SKM-1 (cell line): ENCODE measurements at regions not wholly inside any gene's neighbourhood (a gene's known extent, or its start where the extent isn't known, plus 50 kb on each side); places are given as distances from the start of the nearest gene placed in this dataset.
A peak's percentile ranks its signal among the peaks of the same experiment; 100 is the strongest.
"Not testable (repeated sequence)": the region's sequence is repeated elsewhere in the genome, so short reads cannot be mapped to it uniquely, and the experiment has no call there.

Source experiments
- DNase-seq: peaks from one replicate; lab custom pipeline; 2025; ENCODE audit not compliant: unreplicated experiment; lab: John Stamatoyannopoulos, UW

- DNase-seq = no peak
These were observed 50.2 kb upstream of the TP53I11 start for GRCh38 chr11:45000918-45001317.

- no peak for DNase-seq
These were observed 50.9 kb upstream of the TP53I11 start for GRCh38 chr11:45001466-45002165.

- DNase-seq = no peak
These were observed 54.4 kb upstream of the TP53I11 start for GRCh38 chr11:45005106-45005505.

- DNase-seq = no peak
These were observed 56.3 kb upstream of the TP53I11 start for GRCh38 chr11:45007011-45007410.

GRCh38 chr11:45015983-45016382 is 65.3 kb upstream of the TP53I11 start:
- not testable (repeated sequence) for DNase-seq

- DNase-seq = not testable (repeated sequence)
These were observed 65.8 kb upstream of the TP53I11 start for GRCh38 chr11:45016446-45016845.

GRCh38 chr11:45017329-45017728 is 66.6 kb upstream of the TP53I11 start:
- DNase-seq = no peak

GRCh38 chr11:45021001-45021400 is 70.3 kb upstream of the TP53I11 start:
- peak; percentile 66 for DNase-seq

GRCh38 chr11:45021692-45022141 is 71.0 kb upstream of the TP53I11 start:
- no peak for DNase-seq

GRCh38 chr11:45022294-45023064 is 71.8 kb upstream of the TP53I11 start:
- DNase-seq = no peak

GRCh38 chr11:45023065-45023365 is 72.3 kb upstream of the TP53I11 start:
- no peak for DNase-seq

GRCh38 chr11:45024316-45024715 is 73.6 kb upstream of the TP53I11 start:
- no peak for DNase-seq

- DNase-seq = no peak
These were observed 74.3 kb upstream of the TP53I11 start for GRCh38 chr11:45024846-45025588.

GRCh38 chr11:45025716-45026492 is 75.2 kb upstream of the TP53I11 start:
- no peak for DNase-seq

GRCh38 chr11:45026835-45027234 is 76.2 kb upstream of the TP53I11 start:
- no peak for DNase-seq

GRCh38 chr11:45027312-45027711 is 76.6 kb upstream of the TP53I11 start:
- DNase-seq = no peak

GRCh38 chr11:45028911-45029682 is 78.4 kb upstream of the TP53I11 start:
- peak; percentile 21 for DNase-seq

GRCh38 chr11:45030778-45031177 is 80.1 kb upstream of the TP53I11 start:
- DNase-seq = no peak

GRCh38 chr11:45031912-45032519 is 81.3 kb upstream of the TP53I11 start:
- peak; percentile 38 for DNase-seq

GRCh38 chr11:45035413-45035812 is 84.7 kb upstream of the TP53I11 start:
- DNase-seq = no peak
